Posterior vena cava (tissue), 2 donors: ENCODE measurements at regions not wholly inside any gene's neighbourhood (a gene's known extent, or its start where the extent isn't known, plus 50 kb on each side); places are given as distances from the start of the nearest gene placed in this dataset.

Experiments
- DNase-seq: peaks from one replicate; pipeline ENCODE4 v3.0.0-alpha.2; 2020; ENCODE audit warnings: low spot score
- intact Hi-C, 2 donors: fragments of 100-400 bp; cut with DNase I; formaldehyde crosslinking; loops; one replicate each; pipeline versions ENCODE4 v1.14.1 to v1.14.2; 2022 to 2023
- donor health status: DM: yes; HTN: yes; CAD: no.
- donor health status: DM: yes; HTN: yes; CAD: no.

DNA sequence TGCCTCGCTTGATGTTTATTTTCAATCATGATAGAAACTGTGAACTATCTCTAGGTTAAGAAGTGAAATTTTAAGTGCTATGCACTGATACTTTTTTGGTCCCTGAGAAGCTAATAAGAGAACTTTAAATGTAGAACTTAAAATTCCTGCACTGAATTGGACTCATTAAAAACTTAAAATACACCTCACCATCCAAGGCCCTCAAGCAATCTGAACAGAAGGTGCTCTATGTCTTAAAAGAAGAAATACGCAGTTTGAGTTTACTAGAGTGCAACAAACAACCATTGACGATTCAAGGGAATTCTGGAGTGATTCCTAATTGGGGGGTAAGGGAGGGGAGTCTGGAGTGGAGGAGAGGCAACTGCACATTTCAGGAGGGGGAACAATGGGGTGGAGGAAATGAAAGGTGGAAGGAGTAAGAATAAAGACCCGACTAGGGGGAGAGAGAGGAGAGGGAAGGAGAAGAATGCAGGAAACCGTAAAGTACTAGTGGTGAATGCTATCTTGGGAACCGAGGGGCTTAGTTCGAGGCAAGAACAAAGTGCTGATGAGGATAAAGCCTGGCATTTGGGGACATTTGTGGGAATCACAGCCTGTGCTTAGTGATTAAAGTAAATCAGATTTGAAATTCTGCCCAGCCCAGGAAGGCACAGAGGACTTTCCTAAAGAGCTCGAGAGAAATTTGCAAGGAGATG, 389.7 kb downstream of the AACS start:
- DNase-seq = no peak
- intact Hi-C loops = no loop called here

DNA sequence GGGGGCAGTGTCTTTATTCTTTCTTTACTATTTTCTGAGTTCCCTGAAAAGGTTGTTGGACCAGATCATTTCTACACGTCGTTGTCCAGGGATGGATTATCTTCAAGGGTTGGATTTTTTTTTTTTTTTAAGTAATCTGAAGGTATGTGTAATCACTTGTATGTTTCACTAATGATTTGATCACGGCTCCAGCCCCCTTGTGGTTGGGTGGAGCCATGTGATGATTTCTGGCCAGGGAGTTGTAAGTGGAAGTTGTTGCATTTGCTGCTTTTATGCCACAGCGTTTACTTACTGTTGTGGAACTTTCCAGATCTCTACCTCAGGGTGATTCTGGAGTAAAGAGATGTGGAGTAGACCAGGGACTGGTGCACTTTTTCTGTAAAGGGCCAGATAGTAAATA, 390.3 kb downstream of the AACS start:
- no peak for DNase-seq
- intact Hi-C loops = no loop called here

DNA sequence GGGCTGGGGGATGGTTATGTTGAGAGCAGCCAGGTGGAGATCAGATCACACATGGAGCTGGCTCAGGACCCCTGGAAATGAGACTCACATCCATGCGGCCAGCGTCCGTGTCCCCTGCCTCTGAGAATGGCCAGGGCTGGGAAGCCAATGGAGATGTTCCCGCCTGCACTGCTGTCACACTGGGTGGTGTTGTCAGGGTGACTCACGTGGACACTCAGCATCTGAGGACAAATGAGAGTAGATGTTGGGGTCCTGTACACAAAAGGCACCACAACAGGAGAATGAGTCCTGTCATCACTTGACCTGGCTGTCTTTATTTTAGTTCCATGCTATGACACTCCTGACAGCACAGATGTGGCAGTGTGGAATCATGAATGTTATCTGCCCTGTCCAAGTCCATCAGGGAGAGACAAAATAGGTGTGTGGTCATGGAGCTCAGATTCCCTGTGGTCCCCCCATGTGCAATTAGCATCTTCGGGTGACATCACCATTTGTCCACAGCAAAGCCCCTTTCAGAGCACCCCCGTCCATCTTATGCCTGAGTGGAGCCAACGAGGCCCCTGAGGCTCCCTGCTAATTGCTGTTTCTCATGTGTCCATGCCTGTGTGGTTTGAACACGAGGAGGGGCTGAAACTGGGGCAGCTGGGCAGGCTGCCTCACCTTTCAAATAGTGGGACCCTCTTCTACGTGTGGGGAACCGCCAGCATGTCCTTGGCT, 393.5 kb downstream of the AACS start:
- intact Hi-C loops = no loop called here
- DNase-seq = no peak

DNA sequence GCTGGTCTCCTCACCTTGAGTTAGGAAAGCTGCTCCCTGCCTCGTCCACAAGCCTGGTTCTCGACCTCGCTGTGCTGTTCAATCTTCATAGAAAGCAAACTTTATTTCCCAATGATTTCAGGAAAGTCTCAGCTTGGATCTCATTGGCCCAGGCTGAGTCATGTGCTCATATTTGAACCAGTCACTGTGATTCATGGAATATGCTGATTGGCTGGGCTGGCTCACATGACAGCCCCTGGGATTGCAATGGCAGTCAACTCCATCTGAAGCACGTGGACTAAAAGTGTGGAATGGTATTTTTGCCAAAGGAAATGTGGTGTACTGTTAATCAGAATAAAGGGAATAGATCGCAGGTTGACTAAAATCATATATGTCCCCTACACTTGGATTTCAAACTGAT, 396.6 kb downstream of the AACS start:
- intact Hi-C loops = no loop called here

DNA sequence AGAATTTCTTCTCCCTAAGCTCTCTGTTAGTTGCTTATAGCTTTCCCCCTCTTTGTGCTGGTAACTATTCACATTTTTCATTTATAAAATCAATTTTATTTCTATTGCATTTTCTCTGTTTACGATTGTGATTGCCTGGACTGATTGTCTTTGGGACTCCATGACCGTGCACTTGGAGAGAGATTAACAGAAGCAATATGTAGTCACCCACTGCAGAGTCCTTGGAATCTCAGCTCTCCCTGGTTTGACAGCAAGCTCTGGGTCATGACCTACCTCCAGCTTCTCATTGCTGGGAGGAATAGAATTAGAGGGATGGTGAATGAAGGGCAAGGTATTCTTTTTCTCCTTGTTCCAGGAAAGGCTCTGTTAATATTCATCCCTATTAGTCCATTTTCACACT, 398.2 kb downstream of the AACS start:
- intact Hi-C loops = no loop called here
- DNase-seq = no peak

More for the DNA sequence above, 396.6 kb downstream of the AACS start:
- no peak for DNase-seq

DNA sequence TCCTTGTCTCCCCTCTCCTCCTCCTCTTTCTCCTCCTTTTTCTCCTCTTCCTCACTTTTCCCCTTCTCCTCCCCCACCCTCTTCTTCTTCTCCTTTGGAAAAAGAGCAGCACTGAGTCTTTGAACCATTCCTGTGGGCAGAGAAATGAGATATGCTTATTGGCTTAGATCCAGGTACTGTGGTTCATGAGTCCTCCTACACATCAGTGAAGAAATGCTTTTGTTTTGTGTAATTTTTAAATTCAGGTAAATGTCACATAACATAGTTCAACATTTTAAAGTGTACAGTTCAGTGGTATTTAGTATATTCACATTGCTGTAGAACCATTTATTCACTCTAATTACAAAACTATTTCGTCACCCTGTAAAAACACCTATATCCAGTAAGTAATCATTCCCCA, 402.1 kb downstream of the AACS start:
- no peak for DNase-seq
- intact Hi-C loops = no loop called here

DNA sequence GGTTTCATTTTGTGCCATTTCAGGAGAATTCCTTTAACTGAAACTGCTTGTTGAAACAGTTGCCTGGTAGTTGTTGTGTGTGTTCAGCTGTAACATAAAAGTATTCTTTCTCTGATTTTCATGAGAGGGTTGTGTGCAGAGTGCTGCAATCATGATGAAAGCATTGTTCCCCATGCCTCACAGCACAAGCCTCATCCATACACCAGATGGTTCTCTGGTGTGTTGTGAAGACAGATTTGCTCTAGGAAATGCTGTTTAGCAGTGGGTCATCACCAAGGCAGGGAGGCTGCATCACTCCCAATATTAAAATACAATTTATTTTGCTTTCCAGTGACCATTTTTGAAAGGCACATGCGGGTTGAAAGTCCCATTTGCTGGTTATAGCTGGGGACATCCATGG, 404.4 kb downstream of the AACS start:
- no peak for DNase-seq
- intact Hi-C loops = no loop called here

DNA sequence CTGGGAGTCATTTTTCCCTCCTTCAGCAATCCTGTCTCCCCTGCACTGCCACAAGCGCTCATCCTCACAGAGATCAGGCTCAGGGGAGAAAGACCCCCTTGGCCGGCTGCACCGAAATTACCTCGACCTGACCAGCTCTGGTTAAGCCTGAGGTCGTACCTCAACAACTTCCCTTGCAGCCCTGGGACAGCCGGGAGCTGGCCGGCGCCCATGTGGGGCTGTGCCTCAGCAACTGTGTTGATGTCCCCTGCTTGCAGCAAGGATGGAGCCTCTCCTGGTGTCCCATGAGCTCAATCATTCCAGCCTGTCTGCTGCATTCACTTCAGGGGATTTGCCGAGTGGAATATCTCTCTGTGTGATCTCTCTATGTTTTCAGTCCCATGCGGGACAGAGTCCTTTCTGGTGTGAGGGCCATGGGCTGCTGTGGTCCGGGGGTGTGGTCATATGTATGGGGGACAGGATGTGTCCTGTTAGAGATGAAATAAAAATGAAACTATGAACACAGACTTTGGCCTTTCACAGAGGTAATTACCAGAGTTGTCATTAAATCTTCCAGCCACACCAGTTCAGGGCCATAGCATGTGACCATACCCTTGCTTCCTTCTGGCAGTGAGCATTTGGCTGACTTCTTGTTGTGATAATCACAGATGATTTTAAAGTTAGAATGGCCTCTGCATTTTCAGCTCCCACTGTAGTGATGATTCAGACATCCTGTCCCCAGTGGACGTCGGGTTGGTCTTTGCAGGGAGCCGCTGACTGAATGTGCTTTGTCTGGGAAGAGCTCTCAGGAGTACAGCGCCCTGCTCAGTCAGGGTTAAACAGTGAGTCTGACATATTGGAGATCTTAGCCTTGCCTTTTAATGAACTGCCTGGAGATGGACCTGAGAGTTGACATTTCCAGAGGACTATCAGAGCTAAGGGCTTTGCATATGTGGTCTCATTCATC, 405.9 kb downstream of the AACS start:
- no peak for DNase-seq
- intact Hi-C loops = no loop called here

DNA sequence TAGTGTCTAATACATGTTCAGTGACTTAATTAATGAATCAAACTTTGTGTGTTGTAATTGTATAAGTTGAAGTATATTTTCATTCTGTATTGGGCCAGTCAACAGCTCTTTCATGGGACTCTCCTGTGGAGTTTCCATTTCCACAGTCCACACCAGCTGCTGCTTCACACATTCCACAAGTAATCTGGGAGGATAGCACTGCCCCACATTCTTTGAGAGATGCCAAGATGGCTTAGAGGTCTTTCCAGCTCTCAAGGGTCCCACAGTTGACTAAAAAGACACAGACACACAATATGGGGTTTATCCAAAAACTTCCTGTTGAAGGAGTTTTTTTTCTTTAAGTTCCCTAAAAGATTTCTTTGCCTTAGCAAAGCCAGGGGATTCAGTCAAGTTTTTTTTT, 408.3 kb downstream of the AACS start:
- DNase-seq = no peak
- intact Hi-C loops = no loop called here

DNA sequence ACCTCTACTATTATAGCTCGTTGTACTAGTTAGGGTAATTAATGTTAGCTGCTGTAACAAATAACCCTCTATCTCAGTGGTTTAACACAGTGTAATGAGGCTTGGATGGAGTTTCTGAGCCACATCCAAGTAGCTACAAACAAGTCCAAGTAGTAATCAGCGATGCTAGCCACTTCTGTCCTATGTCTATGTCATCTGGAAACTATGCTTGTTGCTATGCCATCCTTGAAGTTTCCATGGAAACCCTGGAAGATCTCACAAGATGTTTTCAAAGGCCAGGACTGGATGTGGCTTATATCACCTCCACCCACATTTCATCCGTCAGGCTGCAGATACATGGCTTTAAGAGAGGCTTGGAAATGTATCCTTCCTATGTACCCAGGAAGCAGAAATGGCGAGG, 422.1 kb downstream of the AACS start:
- intact Hi-C loops = no loop called here
- DNase-seq = no peak

DNA sequence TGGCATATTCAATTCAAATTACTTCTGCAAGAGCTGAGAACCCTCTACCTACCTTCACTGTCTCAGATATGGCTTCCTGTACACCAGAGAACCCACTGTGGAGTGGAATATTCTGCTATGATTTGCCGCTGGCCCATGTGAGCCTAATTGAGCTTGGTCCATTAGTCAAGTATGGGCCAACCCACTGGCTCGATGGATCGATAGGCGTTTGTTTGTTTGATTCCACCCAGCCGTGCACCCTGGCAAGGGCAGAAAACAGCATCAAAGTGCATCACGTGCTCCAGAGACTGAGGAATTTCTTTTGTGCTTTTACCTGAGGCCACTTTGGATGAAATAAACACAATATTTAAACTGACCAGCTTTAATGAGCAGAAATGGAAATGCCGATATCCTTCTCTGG, 426.3 kb downstream of the AACS start:
- no peak for DNase-seq
- intact Hi-C loops = no loop called here

DNA sequence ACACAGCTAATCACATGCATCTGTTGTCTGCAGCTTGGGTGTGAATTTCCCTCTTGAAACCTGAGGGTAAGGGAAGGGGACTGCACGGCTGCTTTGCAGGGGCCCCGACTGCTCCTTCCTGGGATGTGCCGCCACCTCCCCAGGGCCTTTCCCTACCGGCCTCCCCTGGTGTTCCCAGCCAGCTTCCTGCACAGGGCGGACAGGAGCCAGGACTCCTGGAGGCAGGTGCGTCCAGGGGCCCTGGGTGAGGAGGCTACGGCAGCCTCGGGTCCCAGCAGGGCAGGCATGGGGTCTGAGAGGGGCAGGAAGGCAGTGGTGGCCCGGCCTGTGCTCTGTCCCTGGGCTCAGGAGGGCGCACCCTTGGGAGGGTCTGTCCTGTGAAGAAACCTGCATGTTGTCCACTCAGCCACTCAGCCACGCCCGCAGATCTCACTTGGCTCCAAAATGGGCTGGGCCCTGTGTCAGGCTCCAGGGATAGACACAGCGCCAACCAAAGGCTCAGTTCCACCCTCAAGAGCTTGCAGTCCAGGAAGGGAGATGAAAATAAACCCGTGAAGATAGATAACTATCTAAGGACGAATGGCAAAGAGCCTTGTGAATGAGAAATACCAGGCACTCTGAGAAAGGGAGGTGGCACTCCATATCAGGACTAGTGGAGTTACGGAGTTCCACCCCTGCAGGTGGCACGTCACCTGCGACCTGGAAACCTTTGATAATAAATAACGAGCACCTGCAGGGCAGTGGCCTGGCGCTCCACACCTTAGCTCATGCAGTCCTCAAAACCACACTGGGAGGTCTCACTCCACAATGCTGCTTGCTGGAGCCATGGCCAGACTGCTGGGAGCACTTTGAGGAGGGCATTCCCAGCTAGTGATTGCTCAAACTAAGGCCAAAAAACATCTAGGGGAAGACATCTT, 427.4 kb downstream of the AACS start:
- intact Hi-C loops = no loop called here
- no peak for DNase-seq

DNA sequence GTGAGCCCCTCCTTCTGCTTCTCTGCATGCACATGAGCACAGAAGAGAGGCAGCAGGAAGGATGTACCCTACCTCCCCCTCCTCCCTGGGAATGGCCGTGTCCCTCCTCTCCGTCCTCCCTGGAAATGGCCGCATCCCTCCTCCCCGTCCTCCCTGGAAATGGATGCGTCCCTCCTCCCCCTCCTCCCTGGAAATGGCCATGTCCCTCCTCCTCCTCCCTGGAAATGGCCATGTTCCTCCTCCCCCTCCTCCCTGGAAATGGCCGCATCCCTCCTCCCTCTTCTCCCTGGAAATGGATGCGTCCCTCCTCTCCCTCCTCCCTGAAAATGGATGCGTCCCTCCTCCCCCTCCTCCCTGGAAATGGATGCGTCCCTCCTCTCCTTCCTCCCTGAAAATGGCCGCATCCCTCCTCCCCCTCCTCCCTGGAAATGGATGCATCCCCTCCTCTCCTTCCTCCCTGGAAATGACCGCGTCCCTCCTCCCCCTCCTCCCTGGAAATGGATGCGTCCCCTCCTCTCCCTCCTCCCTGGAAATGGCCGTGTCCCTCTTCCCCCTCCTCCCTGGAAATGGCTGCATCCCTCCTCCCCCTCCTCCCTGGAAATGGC, 428.6 kb downstream of the AACS start:
- DNase-seq = no peak
- intact Hi-C loops = no loop called here

DNA sequence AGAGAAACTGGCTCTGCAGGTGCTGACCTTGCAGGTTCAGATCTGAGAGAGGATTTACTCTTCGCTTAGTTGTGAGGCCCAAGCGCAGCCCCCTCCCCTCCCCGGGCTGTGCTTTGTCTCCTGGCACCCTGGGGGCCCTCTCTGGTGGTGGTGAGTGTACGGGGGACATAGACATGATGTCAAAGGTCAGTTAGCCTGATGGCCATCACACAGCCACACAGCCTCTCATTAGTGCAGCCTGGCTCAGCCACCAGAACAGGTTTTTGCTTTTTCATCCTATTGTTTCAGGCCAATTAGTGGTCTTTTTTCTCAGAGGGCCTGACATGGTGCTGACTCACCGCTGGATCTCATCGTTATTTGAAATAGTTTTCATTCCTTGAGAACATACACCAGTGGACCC, 437.9 kb downstream of the AACS start:
- intact Hi-C loops = no loop called here
- no peak for DNase-seq

DNA sequence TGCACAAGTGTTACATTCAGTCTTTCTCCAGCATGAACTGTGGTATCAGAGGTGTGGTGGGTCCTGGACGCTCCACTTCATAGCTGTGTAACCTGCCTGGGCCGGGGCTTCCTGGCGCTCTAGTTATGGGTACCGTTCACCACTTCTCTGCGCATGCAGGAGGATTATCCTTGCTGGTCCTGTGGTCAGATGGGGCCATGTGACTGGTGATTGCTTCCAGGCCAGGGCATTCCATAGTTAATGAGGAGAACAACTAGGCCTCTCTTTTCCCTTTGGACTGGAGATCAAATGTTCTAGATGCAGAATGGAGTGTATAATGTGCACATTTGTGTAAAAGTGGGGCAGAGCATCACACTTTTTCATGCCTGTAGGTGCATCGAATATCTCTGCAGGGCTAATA, 444.0 kb downstream of the AACS start:
- intact Hi-C loops = no loop called here
- no peak for DNase-seq

DNA sequence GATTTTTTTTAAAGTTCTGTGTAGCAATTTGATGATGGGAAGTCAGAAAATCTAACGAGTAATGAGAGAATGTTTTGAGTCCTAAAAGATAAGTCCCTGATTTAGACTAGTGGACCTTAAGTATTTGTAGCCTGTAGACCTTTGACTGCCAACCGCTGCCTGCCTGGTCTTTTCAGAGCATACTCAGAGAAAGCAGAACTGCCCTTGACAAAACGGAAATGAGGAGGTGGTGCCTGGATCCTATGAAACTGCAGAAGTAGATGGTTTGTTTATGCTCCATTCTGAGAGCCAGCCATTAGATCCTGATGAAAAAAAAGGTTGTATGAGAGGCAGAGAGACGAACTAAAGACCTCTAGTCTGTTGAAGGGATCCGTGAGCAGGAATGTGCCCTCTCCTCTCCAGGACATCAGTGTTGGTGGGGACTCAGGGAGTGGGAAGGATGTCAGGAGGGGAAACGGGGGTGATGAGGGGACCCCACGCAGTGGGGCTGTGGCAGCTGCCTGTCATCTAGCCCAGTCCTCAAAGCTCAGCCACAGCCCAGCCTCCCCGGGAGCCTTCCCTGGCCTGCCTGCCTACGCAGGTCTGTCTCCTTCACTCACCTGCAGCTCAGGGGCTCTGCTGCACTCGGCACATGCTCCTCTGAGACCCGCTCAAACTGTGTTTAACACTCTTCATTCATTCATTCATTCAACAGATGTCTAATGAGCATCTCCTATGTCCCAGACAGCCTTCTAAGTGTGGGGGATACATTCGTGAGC, 447.5 kb downstream of the AACS start:
- no peak for DNase-seq
- intact Hi-C loops = no loop called here

DNA sequence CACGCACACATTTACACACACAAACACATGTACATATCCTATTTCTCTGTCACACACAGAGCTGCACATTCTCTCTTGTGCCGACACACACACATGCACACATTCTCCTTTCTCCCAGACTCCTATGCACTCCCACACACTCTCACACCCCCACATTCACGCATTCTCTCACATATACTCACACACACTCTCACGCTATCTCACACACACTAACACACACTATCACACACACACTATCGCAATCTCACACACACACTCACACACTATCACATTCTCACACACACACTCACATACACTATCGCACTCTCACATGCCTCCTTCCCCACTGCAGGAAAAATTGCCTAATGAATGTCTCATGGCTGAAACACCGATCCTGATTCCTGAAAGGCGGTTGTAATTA, 450.7 kb downstream of the AACS start:
- no peak for DNase-seq
- intact Hi-C loops = no loop called here

DNA sequence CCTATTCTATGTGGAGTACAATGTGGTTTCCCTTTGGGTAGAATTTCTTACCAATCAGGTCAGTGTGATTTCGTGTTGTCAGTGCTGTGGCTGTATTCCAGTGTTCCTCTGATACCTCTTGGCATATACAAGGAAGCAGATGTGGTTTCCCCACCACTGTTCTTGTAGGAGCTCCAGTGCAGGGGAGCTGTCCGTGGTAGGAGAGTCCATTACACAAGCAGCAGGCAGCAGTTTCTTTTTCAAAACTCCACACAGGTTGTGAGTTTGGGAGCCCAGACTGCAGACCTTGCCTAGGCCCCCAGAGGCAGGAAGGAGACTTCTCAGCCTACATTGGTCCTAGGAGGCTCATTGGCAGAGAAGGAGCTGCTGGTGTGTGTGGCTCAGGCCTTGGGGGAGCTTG, 452.8 kb downstream of the AACS start:
- intact Hi-C loops = no loop called here
- DNase-seq = no peak
